ENCODE measurements at regions not wholly inside any gene's neighbourhood (a gene's known extent, or its start where the extent isn't known, plus 50 kb on each side); places are given as distances from the start of the nearest gene placed in this dataset.

DNA sequence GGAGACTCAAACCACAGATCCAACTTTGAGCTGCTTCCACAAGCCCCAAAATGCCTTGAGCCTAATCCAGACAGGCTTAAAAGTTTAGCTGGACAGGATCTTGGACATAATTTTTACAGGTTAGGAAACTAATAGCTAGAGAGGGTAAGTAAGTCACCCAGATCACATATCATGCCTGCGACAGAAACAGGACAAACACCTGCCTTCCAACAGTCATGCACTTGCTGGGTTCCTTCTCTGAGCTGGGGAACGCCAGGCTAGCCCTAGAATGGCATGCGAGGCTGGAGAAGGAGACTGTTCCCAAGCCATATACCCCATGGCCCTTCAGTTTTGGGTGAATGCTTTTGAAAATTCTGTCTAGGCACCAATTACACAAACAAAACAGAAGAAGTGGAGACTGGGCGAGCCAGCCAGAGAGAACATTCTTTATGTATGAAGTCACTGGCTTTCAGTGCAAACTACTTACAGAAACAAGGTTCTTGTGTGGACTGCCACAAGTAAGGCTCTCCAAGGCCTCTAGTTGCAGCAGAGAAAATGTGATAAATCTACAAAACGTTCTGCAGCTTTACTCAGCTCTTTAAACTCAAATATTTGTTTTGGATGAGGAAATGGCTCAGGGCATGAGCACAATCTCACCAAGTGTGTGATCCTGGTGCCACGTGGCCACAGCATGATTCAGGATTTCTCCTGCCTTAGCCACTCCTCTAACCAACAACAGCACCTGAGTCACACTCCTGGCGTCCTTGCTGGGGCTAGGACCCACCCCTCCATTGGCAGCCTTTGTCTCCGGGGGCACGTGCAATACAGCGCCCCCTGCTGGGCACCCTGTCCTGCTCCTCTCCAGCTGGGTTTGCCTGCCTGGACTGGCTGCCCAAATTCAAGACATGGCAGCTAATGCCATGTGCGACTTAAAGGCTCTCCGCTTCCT lies 73.4 kb upstream of the UBL3 start:
- ChIA-PET CTCF (interaction anchor here (0.6 to 2.6 kb wide), 49 partner anchors 9 to 416 kb away, joined by 3 to 26 read pairs (median 5); partner anchors contain the start of gene UBL3), POLR2A (interaction anchor here (1.0 to 4.1 kb wide), 9 partner anchors 21 to 219 kb away, joined by 3 to 37 read pairs (median 4); partner anchors contain the start of gene UBL3)
- H3K9me3 ChIP-seq (ENCODE audit: control insufficient read depth, insufficient read depth, low read length) = no peaks in the 10 kb centered on the region
- DNase-seq (ENCODE audit: low read depth, low spot score) = peak; percentile 95
- H3K27me3 ChIP-seq (ENCODE audit: control insufficient read depth, insufficient read depth, low read length) = no peaks in the 10 kb centered on the region
- H3K27ac ChIP-seq (ENCODE audit: low read depth, low read length) = peak overlapping the region; percentile 99
- peak overlapping the region; percentile 25; the same call in 1 of the 2 replicates for H3K4me3 ChIP-seq (ENCODE audit: low read depth, low read length)
- TF ChIP-seq, protein P1, sequence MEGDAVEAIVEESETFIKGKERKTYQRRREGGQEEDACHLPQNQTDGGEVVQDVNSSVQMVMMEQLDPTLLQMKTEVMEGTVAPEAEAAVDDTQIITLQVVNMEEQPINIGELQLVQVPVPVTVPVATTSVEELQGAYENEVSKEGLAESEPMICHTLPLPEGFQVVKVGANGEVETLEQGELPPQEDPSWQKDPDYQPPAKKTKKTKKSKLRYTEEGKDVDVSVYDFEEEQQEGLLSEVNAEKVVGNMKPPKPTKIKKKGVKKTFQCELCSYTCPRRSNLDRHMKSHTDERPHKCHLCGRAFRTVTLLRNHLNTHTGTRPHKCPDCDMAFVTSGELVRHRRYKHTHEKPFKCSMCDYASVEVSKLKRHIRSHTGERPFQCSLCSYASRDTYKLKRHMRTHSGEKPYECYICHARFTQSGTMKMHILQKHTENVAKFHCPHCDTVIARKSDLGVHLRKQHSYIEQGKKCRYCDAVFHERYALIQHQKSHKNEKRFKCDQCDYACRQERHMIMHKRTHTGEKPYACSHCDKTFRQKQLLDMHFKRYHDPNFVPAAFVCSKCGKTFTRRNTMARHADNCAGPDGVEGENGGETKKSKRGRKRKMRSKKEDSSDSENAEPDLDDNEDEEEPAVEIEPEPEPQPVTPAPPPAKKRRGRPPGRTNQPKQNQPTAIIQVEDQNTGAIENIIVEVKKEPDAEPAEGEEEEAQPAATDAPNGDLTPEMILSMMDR (IDR thresholded peaks at IDR 0.05; ENCODE audit: low read depth, low read length) = peak; percentile 96

DNA sequence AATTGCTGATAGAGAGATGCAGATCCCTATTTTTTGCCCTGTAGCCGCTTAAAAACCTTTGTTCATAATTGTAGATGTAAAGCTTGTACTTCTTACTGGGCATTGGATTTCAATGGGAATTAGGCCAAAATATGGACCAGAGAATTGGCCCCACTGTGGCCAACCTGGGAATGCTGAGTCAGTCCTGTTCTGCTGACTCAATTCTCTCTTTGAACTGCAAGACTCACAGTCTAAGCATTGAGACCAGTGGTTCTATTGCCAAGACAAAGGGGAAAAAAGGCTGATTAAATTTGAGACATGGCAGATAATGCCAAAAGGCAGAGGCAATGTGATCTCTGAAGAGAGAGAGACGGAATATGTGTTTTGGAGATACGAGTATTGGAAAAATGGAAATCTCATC lies 72.5 kb upstream of the UBL3 start:
- ChIA-PET POLR2A (interaction anchor here (0.6 to 4.1 kb wide), 4 partner anchors 17 to 220 kb away, joined by 4 to 37 read pairs (median 4); partner anchors contain the start of gene UBL3), CTCF (interaction anchor here (0.6 to 1.7 kb wide), 6 partner anchors 13 to 190 kb away, joined by 3 to 17 read pairs (median 3); no protein-coding TSS in a partner anchor)
- TF ChIP-seq, protein P1 (IDR thresholded peaks at IDR 0.05; ENCODE audit: low read depth, low read length) = no peak
- Histone ChIP-seq H3K27me3 (ENCODE audit: control insufficient read depth, insufficient read depth, low read length) (no peaks in the 10 kb centered on the region), H3K9me3 (ENCODE audit: control insufficient read depth, insufficient read depth, low read length) (no peaks in the 10 kb centered on the region), H3K4me3 (ENCODE audit: low read depth, low read length) (no peak overlapping the region), H3K27ac (ENCODE audit: low read depth, low read length) (peak overlapping the region; percentile 99)
- no peak for DNase-seq (ENCODE audit: low read depth, low spot score)

DNA sequence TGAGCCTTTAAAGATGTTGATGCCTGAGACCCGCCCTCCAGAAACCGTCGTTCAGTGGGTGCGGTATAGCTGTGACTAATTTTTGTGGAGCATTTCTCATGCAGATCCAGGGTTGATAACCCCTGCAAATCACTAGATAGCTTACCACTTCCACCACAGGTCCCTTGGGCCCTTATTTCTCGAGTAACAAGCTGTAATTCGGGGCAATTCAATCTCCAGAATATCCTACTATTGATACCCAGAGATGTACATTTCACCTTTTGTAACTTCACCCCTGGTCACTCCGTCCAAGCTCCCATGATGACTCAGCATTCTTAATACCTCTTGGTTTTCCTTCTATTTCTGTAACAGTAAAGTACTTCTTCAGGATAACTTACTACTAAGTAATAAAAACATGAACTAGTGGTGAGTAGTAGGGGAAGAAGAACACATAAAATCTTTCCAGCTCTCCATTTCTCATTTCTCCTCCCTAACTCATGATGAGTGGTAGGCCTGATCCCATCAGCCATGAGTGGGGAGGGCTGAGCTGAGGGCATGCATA lies 71.9 kb upstream of the UBL3 start:
- no peak for DNase-seq (ENCODE audit: low read depth, low spot score)
- POLR2A ChIA-PET = interaction anchor here (0.6 to 4.1 kb wide), 3 partner anchors 18 to 73 kb away, joined by 4 to 37 read pairs (median 4); partner anchors contain the start of gene UBL3
- CTCF ChIA-PET = interaction anchor here (0.6 kb wide), 1 partner anchor 190 kb away, joined by 3 read pairs; no protein-coding TSS in a partner anchor
- Histone ChIP-seq H3K4me3 (ENCODE audit: low read depth, low read length) (no peak overlapping the region), H3K9me3 (ENCODE audit: control insufficient read depth, insufficient read depth, low read length) (no peaks in the 10 kb centered on the region), H3K27ac (ENCODE audit: low read depth, low read length) (peak overlapping the region; percentile 70), H3K27me3 (ENCODE audit: control insufficient read depth, insufficient read depth, low read length) (no peaks in the 10 kb centered on the region)
- TF ChIP-seq, protein P1 (IDR thresholded peaks at IDR 0.05; ENCODE audit: low read depth, low read length) = no peak

DNA sequence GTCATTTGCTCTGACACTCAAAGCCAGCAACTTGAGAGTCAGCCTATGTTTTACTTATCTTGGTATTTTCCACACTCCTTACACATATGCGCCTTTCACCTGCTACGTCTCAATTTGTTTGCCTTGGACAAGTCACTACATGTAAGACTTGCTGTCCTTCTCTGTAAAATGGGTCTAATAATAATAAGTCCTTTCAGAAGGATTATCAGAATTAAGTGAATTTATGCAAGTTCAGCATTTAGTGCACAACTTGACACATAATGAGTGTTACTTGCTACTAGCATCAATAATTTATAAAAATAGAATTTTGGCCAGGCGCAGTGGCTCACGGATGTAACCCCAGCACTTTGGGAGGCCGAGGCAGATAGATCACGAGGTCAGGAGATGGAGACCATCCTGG lies 71.1 kb upstream of the UBL3 start:
- ChIA-PET CTCF (interaction anchor here (0.7 to 0.9 kb wide), 2 partner anchors 13 to 88 kb away, joined by 3 to 4 read pairs; no protein-coding TSS in a partner anchor), POLR2A (no interaction called here)
- no peaks in the 10 kb centered on the region for H3K27me3 ChIP-seq (ENCODE audit: control insufficient read depth, insufficient read depth, low read length)
- no peak overlapping the region for H3K4me3 ChIP-seq (ENCODE audit: low read depth, low read length)
- no peak for DNase-seq (ENCODE audit: low read depth, low spot score)
- H3K27ac ChIP-seq (ENCODE audit: low read depth, low read length) = no peak overlapping the region
- TF ChIP-seq, protein P1 (IDR thresholded peaks at IDR 0.05; ENCODE audit: low read depth, low read length) = no peak
- H3K9me3 ChIP-seq (ENCODE audit: control insufficient read depth, insufficient read depth, low read length) = no peaks in the 10 kb centered on the region

All from AG04450 (cell line).